ENCODE measurements at regions not wholly inside any gene's neighbourhood (a gene's known extent, or its start where the extent isn't known, plus 50 kb on each side); places are given as distances from the start of the nearest gene placed in this dataset.
"Not testable (repeated sequence)": the region's sequence is repeated elsewhere in the genome, so short reads cannot be mapped to it uniquely, and the experiment has no call there.

DNA sequence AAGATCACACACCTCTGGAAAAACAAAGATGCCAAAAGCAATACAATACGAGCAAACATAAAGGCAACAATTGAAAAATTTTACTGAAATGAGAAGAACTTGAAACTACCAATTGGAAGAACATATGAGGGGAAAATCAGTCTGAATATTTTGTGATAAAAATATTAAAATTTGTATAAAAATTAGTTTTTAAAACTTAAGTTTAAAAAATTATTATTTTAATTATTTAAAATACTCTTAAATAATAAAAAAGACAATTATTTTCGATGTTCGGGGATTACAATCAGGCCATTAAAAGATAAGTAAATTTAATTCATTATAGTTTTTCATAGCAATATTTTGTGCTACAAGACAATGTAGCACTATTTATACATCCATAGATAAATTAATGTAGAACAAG, 1239.3 kb downstream of the AMY1C start:
- DNase-seq, result no peak

DNA sequence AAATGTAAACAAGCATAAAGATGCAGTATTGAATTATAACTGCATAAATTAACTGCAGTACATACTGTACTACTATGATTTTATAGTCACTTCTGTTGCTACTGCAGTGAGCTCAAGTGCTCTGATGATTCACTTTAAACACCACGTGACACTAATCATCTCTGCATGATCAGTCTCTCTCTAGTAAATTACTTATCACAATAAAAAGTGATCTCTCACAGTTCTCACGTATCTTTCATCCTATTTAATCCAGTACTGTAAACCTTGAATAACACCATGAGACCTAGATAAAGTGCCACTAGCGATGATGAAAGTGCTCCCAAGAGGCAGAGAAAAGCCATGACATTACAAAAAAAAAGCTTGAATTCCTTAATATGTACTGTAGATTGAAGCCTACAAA, 1242.0 kb downstream of the AMY1C start:
- no peak for DNase-seq

DNA sequence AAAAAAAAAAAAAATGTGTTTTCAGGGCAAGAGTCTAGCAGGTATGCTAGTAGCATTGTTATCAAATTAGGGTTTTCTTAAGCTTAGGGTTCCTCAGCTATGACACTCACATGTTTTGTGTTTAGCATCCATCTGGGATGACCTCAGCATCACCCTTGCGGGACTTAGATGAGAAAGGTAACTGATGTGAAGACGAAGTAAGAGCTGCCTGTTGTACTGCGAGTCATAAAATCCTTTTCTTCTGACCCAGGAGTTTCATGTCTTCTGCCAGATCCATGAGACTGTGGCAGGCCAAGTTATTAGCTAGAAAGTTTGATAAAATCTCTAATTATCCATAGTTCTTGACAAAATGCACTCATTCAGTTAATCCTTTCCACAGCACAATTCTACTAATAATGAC, 1251.1 kb downstream of the AMY1C start:
- DNase-seq, result no peak

DNA sequence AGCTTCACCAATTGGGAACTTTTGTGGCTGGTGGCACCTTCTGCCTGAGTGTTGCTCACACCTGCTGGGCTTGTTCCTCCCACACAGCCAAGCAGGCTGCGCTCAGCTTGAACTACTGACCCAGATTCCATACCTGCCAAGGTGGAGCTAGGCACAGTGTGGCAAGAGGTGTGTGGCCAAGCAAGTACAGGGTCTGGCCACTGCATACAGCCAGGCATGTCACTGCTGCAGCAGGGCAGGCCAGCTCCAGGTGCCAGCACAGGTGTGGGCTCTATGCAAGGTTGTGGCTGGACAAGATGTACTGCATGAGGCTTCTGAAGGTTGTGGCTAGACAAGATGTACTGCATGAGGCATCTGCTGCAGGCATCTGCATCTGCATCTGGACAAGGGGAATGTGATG, 1254.8 kb downstream of the AMY1C start:
- DNase-seq, result no peak

DNA sequence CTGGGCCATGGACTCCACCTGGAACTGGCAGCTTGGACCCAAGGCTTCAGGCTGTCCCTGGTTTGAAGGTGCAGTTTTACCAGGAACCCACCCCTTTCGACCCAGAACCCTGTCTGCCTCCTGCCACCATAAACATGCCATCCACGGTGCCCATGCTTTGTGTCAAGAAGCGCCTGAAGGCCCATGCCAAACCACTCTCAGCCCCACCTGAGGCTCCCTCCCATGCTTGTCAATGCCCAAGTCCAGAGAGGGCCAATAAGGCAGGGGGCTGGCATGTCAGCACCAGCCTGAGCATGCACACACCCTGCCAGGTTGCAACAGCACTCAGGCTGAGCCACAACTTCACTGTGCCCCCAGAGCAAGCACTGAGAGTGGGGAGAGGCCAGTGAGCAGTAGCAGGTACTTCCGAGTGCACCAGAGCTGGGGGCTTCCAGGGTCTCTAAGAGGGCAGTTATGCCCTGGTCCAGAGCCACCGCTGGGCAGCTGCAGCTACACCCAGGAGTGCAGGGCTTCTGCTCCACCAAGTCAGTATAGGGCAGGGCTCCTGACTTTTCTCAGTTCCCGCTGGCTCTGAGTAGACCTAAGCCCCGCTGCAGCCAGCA, 1256.0 kb downstream of the AMY1C start:
- DNase-seq, result no peak

DNA sequence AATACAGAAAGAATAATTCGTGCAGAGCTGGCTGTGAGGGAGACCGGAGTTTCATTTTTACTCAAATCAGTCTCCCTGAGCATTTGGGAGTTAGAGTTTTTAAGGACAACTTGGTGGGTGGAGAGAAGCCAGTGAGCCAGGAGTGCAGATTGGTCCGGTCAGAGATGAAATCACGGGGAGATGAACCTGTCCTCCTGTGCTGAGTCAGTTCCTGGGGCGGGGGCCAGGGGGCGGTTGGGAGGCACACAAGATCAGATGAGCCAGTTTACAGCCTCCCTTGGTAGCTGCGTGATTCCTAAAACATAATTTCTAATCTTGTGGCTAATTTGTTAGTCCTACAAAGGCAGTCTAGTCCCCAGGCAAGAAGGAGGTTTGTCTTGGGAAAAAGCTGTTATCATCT, 1267.9 kb downstream of the AMY1C start:
- DNase-seq, result no peak

DNA sequence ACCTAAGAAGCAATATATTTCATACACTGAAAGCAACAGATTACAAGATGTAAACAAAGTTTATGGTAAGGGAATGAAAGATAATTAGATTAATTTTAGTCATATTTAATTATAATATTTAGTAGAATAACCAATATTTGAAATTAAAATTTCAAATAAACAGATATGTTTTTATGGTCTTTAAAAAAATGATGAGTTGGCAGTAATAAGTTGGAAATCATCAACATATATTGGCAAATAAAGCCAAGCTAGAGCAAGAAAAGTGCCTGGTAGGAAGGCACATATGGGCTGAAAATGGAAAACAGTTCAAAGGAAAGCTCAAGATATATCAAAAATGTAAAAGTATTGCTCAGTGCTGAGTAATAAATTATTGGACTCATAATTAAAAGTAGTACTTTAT, 1274.0 kb downstream of the AMY1C start:
- no peak for DNase-seq

DNA sequence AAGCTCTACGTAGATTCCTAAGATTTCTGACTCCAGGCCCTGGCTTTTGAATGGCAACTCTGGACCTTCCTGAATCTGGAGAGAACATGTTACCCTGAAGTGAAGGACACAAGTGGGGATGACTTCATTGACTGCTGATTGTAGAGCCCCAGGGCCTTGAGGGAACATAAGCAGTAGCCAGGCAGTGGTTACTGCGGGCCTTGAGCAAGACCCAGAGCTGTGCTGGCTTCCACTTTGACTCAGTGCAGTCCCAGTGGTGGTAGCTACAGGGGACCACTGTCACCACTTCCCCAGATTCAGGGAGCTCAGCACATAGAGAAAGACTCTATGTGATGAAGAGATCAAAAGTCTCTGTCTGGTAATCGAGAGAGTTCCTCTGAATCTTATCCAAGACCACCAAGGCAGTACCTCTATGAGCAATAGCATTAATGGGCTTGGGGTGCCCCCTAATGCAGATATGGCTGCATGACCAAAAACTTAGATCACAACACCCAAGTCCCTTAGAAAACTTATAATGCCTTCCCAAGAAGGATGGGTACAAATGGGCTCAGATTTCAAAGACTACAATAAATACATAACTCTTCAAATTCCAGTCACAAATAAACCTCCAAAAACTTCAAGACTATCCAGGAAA, 1278.3 kb downstream of the AMY1C start:
- DNase-seq, result no peak

DNA sequence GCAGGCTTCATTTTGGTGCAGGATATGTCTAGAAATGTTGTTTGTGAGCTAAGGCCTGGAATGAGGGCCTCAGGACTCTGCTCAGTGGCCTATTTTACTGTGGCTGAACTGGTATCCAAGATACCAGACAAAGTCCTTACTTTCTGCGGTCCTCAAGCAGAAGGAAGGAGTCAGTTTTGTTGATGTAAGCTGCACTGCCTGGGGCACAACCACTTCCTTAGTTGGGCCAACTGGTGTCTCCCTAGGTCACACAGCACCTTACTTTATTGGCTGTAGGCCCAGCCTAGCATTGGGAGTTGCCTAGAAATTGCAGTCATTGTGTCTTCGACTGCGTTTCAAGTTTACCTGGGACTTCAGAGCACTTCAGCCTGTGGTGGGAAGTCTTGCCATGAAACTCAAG, 1322.7 kb downstream of the AMY1C start:
- DNase-seq, result no peak

DNA sequence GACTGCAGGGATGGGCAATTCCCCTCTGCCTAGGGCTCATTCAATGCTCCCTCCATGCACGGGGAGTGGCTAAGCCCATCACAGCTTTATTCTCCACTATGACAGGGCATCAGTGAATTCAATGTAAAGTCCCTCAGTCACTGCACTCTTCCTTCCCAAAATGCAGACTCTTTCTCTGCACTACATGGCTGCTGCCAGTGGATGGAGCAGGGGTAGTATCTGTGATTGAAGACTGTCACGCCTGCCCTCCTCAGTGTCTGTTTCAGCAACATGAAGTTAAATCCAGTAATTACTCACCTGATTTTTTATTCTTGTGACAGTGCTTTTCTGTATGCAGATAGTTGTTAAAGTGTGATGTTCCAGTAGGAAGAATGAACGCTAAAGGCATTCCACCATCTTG, 1323.2 kb downstream of the AMY1C start:
- DNase-seq, result no peak

DNA sequence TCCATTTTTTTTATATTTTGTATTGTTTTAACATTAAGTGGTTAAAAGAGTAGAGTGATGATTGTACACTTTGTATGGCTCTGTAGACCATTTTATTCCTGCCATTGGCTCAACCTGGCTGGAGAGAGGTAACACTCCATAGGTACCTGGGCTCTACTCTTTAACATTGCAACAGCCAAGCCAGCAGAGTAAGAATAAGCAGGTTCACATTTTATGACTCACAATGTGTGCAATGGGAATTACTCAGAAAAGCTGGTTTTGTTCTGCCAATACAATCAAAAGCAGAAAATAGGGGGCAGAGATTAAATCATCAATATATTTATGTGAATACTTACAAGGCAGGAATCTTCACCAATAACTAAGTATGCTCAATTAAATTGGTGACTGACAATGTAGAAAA, 1324.0 kb downstream of the AMY1C start:
- DNase-seq, result no peak

DNA sequence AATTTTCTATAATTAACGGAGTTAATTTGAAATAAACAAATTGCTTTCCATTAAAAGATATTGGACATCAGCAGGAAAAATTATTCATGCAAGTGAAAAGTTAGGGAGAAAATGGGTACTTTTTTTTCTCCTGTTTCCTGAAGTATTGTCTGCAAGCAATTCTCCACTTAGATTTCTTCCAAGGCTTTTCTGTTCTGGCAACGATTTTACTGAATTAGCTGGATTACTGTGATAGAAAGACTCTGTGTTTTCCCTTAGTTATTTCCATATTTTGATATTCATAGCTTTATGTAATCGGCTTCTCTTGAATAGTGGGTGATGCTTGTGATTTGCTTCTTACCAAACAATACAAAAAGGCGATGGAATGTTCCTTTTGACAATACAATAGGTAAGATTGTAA, 1333.9 kb downstream of the AMY1C start:
- no peak for DNase-seq

DNA sequence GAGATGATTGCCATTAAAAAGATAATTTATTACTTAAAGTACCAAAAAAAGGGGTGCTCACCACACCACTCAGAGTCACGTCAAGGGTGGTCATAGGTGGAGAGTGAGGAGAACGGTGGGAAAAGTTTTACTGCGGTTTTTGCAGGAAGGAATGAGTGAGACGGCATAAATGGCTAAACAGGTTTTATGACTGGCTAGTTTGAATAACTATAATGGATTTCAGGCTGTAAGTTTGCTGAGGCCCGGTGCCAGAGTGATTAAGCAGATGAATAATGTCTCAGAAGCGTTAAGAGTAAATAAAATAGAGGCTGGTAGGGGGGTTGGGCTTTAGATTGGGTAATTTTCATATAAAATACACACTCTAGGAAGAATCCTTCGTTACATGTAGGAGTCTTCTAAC, 1337.8 kb downstream of the AMY1C start:
- no peak for DNase-seq

DNA sequence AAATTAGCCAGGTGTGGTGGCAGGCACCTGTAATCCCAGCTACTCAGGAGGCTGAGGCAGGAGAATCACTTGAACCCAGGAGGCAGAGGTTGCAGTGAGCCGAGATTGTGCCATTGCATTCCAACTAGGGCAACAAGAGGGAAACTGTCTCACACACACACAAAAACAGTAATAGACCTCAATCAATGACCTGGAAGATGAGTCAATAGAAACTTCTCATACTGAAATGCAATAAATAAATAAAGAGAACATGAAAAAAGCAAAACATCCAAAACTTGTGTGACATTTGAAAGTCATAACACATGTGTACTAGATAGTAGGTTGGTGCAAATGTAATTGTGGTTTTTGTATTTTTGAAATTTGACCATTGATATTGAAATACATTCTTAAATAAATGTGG, 1338.5 kb downstream of the AMY1C start:
- no peak for DNase-seq

DNA sequence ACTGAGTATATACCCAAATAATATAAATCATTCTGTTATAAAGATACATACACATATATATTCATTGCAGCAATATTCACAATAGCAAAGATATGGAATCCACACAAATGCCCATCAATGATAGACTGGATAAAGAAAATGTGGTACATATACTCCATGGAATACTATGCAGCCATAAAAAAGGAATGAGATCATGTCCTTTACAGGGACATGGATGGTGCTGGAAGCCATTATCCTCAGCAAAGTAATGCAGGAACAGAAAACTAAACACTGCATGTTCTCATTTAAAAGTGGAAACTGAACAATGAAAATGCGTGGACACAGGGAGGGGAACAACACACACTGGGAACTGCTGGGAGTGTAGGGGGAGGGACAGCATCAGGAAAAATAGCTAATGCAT, 1344.2 kb downstream of the AMY1C start:
- not testable (repeated sequence) for DNase-seq

DNA sequence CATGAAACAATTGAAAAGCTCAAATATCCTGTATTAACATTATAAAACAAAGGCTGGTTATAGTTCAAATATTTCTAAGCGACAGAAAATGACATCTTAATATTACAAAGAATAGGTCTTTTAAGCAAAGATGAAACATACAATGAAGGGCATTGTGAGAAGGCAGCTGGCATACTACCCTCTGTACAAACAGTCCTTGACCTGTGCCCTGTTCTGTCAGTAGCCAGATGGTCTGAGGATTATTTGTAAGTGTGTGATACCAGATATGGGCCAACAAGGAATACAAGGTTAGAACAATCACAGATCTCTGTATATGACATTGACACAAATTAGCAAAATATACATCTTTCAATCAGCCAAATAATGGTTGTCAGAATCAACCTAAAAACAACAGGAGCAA, 1350.4 kb downstream of the AMY1C start:
- DNase-seq, result no peak

DNA sequence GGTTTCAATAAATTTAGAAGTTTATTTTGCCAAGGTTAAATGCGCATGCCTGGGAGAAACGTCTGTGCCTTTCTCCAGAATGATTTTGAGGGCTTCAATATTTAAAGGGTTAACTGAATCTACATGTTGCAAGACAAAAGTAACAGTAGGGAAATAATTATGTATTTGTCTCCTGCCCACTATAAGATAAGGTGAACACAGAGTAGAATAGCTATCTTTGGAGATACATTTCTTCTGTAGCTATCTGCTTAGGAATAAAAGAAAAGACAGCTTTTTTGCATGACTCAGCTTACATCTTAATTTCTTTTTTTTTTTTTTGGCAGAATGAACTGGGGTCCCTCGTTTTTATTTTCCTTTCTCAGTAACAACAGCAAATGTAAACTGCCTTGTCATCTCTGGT, 1351.6 kb downstream of the AMY1C start:
- DNase-seq, result no peak

DNA sequence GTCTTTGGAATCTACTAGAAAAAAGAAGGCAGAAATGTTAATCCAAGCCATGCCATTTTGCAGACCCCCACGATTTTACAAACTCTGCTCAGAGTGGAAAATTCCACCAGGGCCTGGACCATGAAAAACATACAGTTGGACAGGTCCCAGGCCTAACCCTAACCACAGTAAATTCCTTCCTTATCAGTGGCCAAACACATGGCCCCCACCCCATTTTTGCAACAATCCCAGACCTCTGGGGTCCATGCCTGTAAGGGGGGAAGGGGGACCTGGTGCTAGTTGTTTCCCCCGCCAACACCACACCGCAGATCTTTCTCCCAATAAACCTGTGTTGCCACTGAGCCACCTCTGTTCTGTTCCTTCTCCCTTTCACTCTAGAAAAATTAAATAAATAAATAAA, 1352.7 kb downstream of the AMY1C start:
- no peak for DNase-seq

DNA sequence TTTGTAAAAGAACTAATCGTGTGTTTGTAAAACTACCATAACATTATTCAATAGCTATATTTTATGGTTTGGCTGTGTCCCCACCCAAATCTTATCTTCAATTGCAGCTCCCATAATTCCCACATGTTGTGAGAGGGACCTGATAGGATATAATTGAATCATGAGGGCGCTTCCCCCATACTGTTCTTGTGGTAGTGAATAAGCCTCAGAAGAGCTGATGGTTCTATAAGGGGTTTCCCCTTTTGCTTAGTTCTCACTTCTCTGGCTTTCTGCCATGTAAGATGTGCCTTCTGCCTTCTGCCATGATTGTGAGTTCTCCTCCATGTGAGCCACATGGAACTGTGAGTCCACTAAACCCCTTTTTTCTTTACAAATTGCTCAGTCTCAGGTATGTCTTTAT, 1372.3 kb downstream of the AMY1C start:
- no peak for DNase-seq

DNA sequence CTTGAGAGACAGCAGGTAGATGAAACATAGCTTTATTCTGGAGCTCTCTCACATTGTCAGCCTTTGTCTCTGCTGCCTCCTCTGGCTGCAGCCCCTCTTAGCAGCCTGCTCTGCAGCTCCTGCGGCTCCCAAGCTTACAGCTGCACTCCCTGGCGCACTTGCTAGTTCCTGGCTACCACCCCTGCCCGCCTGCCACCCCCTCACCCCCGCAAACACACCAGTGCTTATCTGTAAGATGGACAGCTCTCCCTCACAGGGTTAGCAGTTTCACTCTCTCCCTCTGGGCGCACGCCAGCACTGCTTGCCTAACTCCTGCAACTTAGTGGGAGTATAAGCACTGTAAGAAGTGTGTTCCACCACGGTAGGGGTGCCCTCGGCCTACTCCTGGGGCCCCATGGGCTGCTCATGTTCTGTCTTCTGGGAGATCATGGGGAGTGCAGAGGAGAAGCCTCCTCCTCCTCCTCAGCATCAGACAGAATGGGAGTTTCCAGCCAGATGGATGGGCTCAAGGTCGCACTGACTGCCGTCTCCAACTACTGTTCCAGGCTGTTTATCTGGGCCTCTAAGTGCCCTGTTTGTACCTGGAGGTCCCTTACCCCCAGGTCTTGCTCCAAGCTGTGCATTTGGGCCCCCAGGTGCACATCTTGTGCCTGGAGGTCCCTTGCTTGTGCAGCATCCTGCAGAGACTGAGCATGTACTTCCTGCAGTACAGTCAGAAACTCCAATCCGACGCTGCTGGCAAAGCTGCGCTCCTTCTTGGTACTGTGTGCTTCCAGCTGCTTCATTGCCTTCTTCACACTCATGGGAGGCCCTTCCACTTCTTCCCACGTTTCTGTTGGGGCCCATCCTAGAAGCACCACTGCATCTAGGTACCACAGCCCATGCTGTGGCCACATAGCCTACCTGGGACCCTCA, 1388.1 kb downstream of the AMY1C start:
- no peak for DNase-seq

DNA sequence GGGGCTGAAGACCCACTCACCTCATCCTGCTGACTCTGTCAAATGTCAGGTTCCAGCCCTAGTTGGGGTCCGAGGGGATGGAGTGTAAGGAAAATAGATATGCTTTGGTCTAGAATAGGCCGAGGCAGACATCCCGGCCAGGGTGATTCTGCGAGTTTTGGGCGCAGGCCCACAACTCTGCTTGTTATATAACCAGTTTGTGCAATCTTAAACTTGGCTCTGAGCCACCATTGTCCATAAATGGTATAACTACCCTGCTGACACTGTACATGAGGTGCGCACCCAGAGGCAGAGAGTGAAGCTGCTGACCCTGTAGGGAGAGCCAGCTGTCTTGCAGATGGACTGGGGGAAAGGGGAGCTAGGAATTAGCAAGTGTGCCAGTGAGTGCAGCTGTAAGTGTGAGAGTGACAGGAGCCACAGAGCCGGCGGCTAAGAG, 1388.8 kb downstream of the AMY1C start:
- no peak for DNase-seq

DNA sequence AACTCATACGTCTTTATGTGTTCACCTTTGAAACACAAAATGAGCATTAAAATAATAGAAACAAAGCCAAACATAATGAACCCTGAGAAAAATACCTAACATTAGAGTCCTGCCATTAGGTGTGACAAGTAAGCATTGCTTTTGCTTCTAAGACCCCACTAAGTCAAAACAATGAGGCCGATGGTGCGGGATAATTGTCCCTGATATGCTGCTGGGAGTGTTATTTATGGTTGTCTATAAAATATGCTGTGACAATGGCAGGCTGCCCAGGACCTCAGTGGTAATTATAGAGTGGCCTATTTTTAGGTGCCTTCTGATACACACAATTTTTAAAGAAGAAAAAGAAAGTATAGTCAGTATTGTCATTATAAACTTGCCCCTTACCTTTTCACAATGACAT, 1423.1 kb downstream of the AMY1C start:
- no peak for DNase-seq

DNA sequence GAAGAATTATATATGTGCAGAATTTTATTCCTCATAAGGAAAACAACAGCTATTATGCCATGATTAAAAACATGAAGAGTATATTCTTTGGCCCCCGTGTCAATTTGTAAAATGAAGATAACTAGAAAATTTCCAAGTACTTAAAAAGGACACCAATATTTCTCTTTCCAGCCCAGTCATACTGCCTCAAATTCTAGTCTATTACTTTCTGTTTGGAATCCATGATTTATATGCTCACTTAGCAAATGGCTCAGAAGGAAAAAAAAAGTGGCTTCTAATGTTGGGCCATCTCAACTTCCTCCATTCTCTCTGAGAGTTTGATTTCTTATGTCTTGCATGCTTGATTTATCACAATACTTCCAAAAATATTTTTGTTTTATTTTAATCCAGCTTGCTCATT, 1431.1 kb downstream of the AMY1C start:
- DNase-seq, result no peak

DNA sequence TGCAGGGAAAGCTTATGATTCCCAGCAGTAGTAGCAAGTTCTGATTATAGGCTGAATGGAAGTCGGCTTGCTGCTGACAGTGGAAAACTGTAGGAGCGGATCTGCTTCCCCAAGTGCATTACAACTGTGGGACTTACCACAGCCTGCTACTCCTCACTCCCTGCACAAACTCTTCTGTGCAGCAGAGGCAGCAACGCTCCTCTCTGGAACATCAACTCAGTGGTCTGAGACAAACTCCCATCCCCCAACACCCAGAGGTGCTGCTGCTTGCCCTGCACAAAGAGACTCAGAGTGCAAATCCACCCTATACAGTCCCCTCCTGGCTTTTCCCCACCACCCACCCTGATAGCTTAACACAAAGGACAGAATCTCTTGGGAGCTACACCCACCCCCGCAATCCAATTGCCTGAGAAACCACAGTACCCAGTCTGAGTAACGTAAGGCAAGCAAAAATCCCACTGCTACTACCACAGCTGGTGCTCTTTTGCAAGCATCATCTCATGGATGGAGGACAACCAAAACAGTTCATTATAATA, 1455.2 kb downstream of the AMY1C start:
- no peak for DNase-seq

Data from inflammatory macrophage (primary cell).